Loucy (cell line): ENCODE measurements at regions not wholly inside any gene's neighbourhood (a gene's known extent, or its start where the extent isn't known, plus 50 kb on each side); places are given as distances from the start of the nearest gene placed in this dataset.

Source experiments
- CTCF ChIP-seq: fragments of 200-600 bp; sonication (generic); conservative IDR thresholded peaks from 2 replicates; pipeline ENCODE4 v1.5.1; 2014; ENCODE audit warnings: mild to moderate bottlenecking, antibody characterized with exemption, low read length
- EZH2phosphoT487 ChIP-seq: fragments of 200-600 bp; IDR thresholded peaks from 2 replicates; pipeline ENCODE4 v1.6.1; 2018; ENCODE audit warnings: antibody characterized with exemption, mild to moderate bottlenecking, moderate library complexity, borderline replicate concordance

- TF ChIP-seq CTCF, result no peak
- TF ChIP-seq EZH2phosphoT487, result no peak
Observed at GRCh38 chrX:99137488-99137887, 1272.6 kb downstream of the PCDH19 start.
